WTC11 (cell line): ENCODE measurements at regions not wholly inside any gene's neighbourhood (a gene's known extent, or its start where the extent isn't known, plus 50 kb on each side); places are given as distances from the start of the nearest gene placed in this dataset.

Experiments used
- ATAC-seq: fragments of 200-7000 bp; cut with Tn5 transposase; 2 replicates; pipeline ENCODE4 v1.10.0; 2021; ENCODE audit warnings: mild to moderate bottlenecking, moderate library complexity
- CTCF ChIA-PET: fragments of 300-600 bp; sonication (Branson Sonifier 250); formaldehyde crosslinking; loops from one replicate; lab custom pipeline; 2021; ENCODE audit warnings: antibody characterized with exemption; lab: Charles Lee
- POLR2A ChIA-PET: fragments of 350-600 bp; sonication (Branson Sonifier 250); formaldehyde crosslinking; loops from one replicate; lab custom pipeline; 2021; ENCODE audit warnings: antibody characterized with exemption; lab: Charles Lee
- DNase-seq: peaks from one replicate; pipeline ENCODE4 v3.0.0; 2021; ENCODE audit warnings: low spot score
- H3K27ac Mint-ChIP-seq: 2 replicates; pipeline ENCODE4 v1.8.0; 2021; ENCODE audit warnings: mixed read lengths
- H3K27me3 Mint-ChIP-seq: 2 replicates; pipeline ENCODE4 v1.8.0; 2021; ENCODE audit warnings: low read depth, mild to moderate bottlenecking, moderate library complexity, mixed read lengths
- H3K36me3 Mint-ChIP-seq: 2 replicates; pipeline ENCODE4 v1.8.0; 2021; ENCODE audit warnings: mixed read lengths
- H3K4me1 Mint-ChIP-seq: 2 replicates; pipeline ENCODE4 v1.8.0; 2022; ENCODE audit warnings: mixed read lengths
- H3K4me3 Mint-ChIP-seq: 2 replicates; pipeline ENCODE4 v1.8.0; 2021; ENCODE audit warnings: mild to moderate bottlenecking, moderate library complexity, mixed read lengths
- H3K9me3 Mint-ChIP-seq: 2 replicates; pipeline ENCODE4 v1.8.0; 2021; ENCODE audit warnings: mixed read lengths
- CREB1 ChIP-seq: sonication (generic); formaldehyde crosslinking; IDR thresholded peaks from 2 replicates; pipeline ENCODE4 v1.8.0; 2023; ENCODE audit warnings: mild to moderate bottlenecking, missing genetic modification reagents
- FOXJ3 ChIP-seq: sonication (generic); formaldehyde crosslinking; IDR thresholded peaks from 2 replicates; pipeline ENCODE4 v1.9.0; 2021; ENCODE audit warnings: missing genetic modification reagents, mild to moderate bottlenecking, borderline replicate concordance
- FOXK1 ChIP-seq: sonication (generic); formaldehyde crosslinking; IDR thresholded peaks from 2 replicates; pipeline ENCODE4 v1.8.0; 2022; ENCODE audit warnings: mild to moderate bottlenecking, moderate library complexity, missing genetic modification reagents
- FOXP1 ChIP-seq: sonication (generic); formaldehyde crosslinking; IDR thresholded peaks from 2 replicates; pipeline ENCODE4 v1.8.0; 2022; ENCODE audit warnings: missing genetic modification reagents, mild to moderate bottlenecking, moderate library complexity, borderline replicate concordance
- GTF2I ChIP-seq: fragments of 250-450 bp; sonication (Bioruptor Pico); conservative IDR thresholded peaks from 2 replicates; pipeline ENCODE4 v1.4.0; 2021; ENCODE audit warnings: mild to moderate bottlenecking
- JUN ChIP-seq: sonication (generic); formaldehyde crosslinking; IDR thresholded peaks from 2 replicates; pipeline ENCODE4 v1.8.0; 2023; ENCODE audit warnings: mild to moderate bottlenecking, missing genetic modification reagents
- NFATC4 ChIP-seq: fragments of 250-450 bp; sonication (Bioruptor Pico); IDR thresholded peaks from 2 replicates; pipeline ENCODE4 v1.9.0; 2021; ENCODE audit warnings: mild to moderate bottlenecking
- NR2C2 ChIP-seq: sonication (generic); formaldehyde crosslinking; IDR thresholded peaks from 2 replicates; pipeline ENCODE4 v1.8.0; 2022; ENCODE audit warnings: mild to moderate bottlenecking, missing genetic modification reagents
- NR3C1 ChIP-seq: sonication (generic); formaldehyde crosslinking; conservative IDR thresholded peaks from 2 replicates; pipeline ENCODE4 v1.8.1; 2023; ENCODE audit warnings: low read depth, mild to moderate bottlenecking, missing genetic modification reagents
- OVOL2 ChIP-seq: fragments of 250-450 bp; sonication (Bioruptor Pico); IDR thresholded peaks from 2 replicates; pipeline ENCODE4 v1.9.0; 2021; ENCODE audit warnings: mild to moderate bottlenecking, borderline replicate concordance
- TEAD4 ChIP-seq: sonication (generic); formaldehyde crosslinking; IDR thresholded peaks from 2 replicates; pipeline ENCODE4 v1.8.0; 2022; ENCODE audit warnings: mild to moderate bottlenecking, missing genetic modification reagents
- ZNF138 ChIP-seq: sonication (generic); formaldehyde crosslinking; conservative IDR thresholded peaks from 2 replicates; pipeline ENCODE4 v1.8.1; 2022; ENCODE audit warnings: mild to moderate bottlenecking, moderate library complexity, missing genetic modification reagents
- TF ChIP-seq, protein P1 (sequence below): fragments of 250-450 bp; sonication (Bioruptor Pico); IDR thresholded peaks from 2 replicates; pipeline ENCODE4 v1.8.0; 2021; ENCODE audit warnings: mild to moderate bottlenecking
- TF ChIP-seq, protein P2 (sequence below): fragments of 250-450 bp; sonication (Bioruptor Pico); IDR thresholded peaks from 2 replicates; pipeline ENCODE4 v1.9.0; 2021; ENCODE audit warnings: mild to moderate bottlenecking, borderline replicate concordance
- TF ChIP-seq, protein P3 (sequence below): sonication (generic); formaldehyde crosslinking; IDR thresholded peaks from 2 replicates; pipeline ENCODE4 v1.8.0; 2022; ENCODE audit warnings: mild to moderate bottlenecking, missing genetic modification reagents
- TF ChIP-seq, protein P4 (sequence below): sonication (generic); formaldehyde crosslinking; IDR thresholded peaks from 2 replicates; pipeline ENCODE4 v1.8.0; 2023; ENCODE audit warnings: missing genetic modification reagents
- TF ChIP-seq, protein P5 (sequence below): sonication (generic); formaldehyde crosslinking; IDR thresholded peaks from 2 replicates; pipeline ENCODE4 v1.8.1; 2022; ENCODE audit warnings: mild to moderate bottlenecking, missing genetic modification reagents, moderate library complexity, borderline replicate concordance
- TF ChIP-seq, protein P6 (sequence below): sonication (generic); formaldehyde crosslinking; IDR thresholded peaks from 2 replicates; pipeline ENCODE4 v1.8.1; 2022; ENCODE audit warnings: low read depth, missing genetic modification reagents, borderline replicate concordance
- TF ChIP-seq, protein P7 (sequence below): sonication (generic); formaldehyde crosslinking; IDR thresholded peaks from 2 replicates; pipeline ENCODE4 v1.8.1; 2023; ENCODE audit warnings: mild to moderate bottlenecking, moderate library complexity, missing genetic modification reagents
- TF ChIP-seq, protein P8 (sequence below): sonication (generic); formaldehyde crosslinking; IDR thresholded peaks from 2 replicates; pipeline ENCODE4 v1.8.0; 2022; ENCODE audit warnings: mild to moderate bottlenecking, missing genetic modification reagents
- TF ChIP-seq, protein P9 (sequence below): fragments of 250-450 bp; sonication (Bioruptor Pico); IDR thresholded peaks from 2 replicates; pipeline ENCODE4 v1.9.0; 2021; ENCODE audit warnings: mild to moderate bottlenecking

DNA sequence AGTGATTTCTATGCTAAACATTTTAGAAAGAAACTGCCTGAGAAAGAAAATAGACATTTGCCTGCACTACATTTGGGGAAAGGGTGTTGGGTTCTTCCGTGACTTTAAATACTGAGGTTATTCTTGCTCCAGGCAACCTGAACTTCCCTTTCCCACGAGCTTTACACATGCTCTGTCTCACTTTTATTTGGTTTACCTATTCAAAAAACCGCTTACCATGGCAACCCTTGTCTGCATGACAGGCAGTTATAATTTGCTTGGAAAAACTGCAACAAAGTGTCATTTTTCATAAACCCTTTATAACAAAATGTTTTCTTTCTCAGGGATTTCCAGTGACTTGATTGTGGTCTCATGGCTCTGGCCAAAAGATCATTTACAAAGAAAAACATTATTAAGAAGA lies 416.3 kb upstream of the MEIS2 start:
- TF ChIP-seq NR2C2 (CRISPR knock-in tag) (no peak), ZNF138 (no peak), GTF2I (no peak), FOXP1 (CRISPR knock-in tag) (no peak), NFATC4 (CRISPR knock-in tag) (no peak), NR3C1 (CRISPR knock-in tag) (no peak), TEAD4 (CRISPR knock-in tag) (no peak), OVOL2 (CRISPR knock-in tag) (no peak), CREB1 (no peak), JUN (CRISPR knock-in tag) (no peak), FOXK1 (no peak), FOXJ3 (no peak)
- TF ChIP-seq, protein P1, sequence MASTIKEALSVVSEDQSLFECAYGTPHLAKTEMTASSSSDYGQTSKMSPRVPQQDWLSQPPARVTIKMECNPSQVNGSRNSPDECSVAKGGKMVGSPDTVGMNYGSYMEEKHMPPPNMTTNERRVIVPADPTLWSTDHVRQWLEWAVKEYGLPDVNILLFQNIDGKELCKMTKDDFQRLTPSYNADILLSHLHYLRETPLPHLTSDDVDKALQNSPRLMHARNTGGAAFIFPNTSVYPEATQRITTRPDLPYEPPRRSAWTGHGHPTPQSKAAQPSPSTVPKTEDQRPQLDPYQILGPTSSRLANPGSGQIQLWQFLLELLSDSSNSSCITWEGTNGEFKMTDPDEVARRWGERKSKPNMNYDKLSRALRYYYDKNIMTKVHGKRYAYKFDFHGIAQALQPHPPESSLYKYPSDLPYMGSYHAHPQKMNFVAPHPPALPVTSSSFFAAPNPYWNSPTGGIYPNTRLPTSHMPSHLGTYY, result no peak
- TF ChIP-seq, protein P2, sequence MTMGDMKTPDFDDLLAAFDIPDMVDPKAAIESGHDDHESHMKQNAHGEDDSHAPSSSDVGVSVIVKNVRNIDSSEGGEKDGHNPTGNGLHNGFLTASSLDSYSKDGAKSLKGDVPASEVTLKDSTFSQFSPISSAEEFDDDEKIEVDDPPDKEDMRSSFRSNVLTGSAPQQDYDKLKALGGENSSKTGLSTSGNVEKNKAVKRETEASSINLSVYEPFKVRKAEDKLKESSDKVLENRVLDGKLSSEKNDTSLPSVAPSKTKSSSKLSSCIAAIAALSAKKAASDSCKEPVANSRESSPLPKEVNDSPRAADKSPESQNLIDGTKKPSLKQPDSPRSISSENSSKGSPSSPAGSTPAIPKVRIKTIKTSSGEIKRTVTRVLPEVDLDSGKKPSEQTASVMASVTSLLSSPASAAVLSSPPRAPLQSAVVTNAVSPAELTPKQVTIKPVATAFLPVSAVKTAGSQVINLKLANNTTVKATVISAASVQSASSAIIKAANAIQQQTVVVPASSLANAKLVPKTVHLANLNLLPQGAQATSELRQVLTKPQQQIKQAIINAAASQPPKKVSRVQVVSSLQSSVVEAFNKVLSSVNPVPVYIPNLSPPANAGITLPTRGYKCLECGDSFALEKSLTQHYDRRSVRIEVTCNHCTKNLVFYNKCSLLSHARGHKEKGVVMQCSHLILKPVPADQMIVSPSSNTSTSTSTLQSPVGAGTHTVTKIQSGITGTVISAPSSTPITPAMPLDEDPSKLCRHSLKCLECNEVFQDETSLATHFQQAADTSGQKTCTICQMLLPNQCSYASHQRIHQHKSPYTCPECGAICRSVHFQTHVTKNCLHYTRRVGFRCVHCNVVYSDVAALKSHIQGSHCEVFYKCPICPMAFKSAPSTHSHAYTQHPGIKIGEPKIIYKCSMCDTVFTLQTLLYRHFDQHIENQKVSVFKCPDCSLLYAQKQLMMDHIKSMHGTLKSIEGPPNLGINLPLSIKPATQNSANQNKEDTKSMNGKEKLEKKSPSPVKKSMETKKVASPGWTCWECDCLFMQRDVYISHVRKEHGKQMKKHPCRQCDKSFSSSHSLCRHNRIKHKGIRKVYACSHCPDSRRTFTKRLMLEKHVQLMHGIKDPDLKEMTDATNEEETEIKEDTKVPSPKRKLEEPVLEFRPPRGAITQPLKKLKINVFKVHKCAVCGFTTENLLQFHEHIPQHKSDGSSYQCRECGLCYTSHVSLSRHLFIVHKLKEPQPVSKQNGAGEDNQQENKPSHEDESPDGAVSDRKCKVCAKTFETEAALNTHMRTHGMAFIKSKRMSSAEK (CRISPR knock-in tag), result no peak
- TF ChIP-seq, protein P3, sequence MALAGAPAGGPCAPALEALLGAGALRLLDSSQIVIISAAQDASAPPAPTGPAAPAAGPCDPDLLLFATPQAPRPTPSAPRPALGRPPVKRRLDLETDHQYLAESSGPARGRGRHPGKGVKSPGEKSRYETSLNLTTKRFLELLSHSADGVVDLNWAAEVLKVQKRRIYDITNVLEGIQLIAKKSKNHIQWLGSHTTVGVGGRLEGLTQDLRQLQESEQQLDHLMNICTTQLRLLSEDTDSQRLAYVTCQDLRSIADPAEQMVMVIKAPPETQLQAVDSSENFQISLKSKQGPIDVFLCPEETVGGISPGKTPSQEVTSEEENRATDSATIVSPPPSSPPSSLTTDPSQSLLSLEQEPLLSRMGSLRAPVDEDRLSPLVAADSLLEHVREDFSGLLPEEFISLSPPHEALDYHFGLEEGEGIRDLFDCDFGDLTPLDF, result no peak
- TF ChIP-seq, protein P4, sequence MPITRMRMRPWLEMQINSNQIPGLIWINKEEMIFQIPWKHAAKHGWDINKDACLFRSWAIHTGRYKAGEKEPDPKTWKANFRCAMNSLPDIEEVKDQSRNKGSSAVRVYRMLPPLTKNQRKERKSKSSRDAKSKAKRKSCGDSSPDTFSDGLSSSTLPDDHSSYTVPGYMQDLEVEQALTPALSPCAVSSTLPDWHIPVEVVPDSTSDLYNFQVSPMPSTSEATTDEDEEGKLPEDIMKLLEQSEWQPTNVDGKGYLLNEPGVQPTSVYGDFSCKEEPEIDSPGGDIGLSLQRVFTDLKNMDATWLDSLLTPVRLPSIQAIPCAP, result no peak
- TF ChIP-seq, protein P5, sequence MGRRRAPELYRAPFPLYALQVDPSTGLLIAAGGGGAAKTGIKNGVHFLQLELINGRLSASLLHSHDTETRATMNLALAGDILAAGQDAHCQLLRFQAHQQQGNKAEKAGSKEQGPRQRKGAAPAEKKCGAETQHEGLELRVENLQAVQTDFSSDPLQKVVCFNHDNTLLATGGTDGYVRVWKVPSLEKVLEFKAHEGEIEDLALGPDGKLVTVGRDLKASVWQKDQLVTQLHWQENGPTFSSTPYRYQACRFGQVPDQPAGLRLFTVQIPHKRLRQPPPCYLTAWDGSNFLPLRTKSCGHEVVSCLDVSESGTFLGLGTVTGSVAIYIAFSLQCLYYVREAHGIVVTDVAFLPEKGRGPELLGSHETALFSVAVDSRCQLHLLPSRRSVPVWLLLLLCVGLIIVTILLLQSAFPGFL (CRISPR knock-in tag), result no peak
- no peak for DNase-seq
- H3K27me3 Mint-ChIP-seq, result no peaks in the 10 kb centered on the region
- no peak overlapping the region for H3K4me3 Mint-ChIP-seq
- no peaks in the 10 kb centered on the region for H3K9me3 Mint-ChIP-seq
- H3K36me3 Mint-ChIP-seq, result no peaks in the 10 kb centered on the region
- no peaks in the 10 kb centered on the region for H3K4me1 Mint-ChIP-seq
- CTCF ChIA-PET, result no interaction called here
- no peak overlapping the region for H3K27ac Mint-ChIP-seq
- no peak for ATAC-seq
- POLR2A ChIA-PET, result no interaction called here

DNA sequence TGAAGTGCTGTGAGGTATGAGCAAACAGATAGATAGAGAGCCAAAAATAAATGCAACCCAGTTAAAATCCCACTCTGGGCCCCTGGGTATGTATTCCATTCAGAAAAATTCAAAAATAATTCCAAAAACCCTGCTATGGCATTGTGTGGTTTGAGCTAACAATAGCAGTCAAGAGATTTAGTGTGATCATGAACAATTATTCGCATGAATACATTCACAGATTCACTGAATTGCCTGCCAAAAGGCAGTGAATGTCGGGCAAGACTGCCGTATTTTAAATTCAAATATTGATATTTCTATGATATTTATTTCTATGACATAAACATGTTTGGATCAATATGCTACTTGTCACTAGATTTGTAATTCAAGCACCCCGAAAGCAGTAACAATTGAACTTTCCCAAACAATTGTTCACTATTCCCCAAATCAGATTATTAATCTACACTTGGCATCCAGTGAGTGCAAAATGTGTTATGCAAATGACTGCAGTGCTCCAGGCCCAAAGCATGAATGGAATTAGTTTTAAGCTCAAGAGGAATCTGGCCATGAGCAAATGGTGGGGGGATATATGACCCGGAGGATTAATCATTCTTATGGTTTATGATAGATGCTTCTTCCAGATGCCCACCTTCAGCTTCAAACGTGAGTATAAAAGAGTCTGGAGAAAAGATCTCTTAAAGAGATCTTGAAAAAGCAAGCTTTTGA lies 417.0 kb upstream of the MEIS2 start:
- ATAC-seq, result no peak
- no peak overlapping the region for H3K27ac Mint-ChIP-seq
- TF ChIP-seq, protein P6, sequence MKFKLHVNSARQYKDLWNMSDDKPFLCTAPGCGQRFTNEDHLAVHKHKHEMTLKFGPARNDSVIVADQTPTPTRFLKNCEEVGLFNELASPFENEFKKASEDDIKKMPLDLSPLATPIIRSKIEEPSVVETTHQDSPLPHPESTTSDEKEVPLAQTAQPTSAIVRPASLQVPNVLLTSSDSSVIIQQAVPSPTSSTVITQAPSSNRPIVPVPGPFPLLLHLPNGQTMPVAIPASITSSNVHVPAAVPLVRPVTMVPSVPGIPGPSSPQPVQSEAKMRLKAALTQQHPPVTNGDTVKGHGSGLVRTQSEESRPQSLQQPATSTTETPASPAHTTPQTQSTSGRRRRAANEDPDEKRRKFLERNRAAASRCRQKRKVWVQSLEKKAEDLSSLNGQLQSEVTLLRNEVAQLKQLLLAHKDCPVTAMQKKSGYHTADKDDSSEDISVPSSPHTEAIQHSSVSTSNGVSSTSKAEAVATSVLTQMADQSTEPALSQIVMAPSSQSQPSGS (CRISPR knock-in tag), result no peak
- TF ChIP-seq, protein P7, sequence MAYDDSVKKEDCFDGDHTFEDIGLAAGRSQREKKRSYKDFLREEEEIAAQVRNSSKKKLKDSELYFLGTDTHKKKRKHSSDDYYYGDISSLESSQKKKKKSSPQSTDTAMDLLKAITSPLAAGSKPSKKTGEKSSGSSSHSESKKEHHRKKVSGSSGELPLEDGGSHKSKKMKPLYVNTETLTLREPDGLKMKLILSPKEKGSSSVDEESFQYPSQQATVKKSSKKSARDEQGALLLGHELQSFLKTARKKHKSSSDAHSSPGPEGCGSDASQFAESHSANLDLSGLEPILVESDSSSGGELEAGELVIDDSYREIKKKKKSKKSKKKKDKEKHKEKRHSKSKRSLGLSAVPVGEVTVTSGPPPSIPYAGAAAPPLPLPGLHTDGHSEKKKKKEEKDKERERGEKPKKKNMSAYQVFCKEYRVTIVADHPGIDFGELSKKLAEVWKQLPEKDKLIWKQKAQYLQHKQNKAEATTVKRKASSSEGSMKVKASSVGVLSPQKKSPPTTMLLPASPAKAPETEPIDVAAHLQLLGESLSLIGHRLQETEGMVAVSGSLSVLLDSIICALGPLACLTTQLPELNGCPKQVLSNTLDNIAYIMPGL (CRISPR knock-in tag), result no peak
- TF ChIP-seq, protein P8, sequence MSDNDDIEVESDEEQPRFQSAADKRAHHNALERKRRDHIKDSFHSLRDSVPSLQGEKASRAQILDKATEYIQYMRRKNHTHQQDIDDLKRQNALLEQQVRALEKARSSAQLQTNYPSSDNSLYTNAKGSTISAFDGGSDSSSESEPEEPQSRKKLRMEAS, result no peak
- TF ChIP-seq, protein P9, sequence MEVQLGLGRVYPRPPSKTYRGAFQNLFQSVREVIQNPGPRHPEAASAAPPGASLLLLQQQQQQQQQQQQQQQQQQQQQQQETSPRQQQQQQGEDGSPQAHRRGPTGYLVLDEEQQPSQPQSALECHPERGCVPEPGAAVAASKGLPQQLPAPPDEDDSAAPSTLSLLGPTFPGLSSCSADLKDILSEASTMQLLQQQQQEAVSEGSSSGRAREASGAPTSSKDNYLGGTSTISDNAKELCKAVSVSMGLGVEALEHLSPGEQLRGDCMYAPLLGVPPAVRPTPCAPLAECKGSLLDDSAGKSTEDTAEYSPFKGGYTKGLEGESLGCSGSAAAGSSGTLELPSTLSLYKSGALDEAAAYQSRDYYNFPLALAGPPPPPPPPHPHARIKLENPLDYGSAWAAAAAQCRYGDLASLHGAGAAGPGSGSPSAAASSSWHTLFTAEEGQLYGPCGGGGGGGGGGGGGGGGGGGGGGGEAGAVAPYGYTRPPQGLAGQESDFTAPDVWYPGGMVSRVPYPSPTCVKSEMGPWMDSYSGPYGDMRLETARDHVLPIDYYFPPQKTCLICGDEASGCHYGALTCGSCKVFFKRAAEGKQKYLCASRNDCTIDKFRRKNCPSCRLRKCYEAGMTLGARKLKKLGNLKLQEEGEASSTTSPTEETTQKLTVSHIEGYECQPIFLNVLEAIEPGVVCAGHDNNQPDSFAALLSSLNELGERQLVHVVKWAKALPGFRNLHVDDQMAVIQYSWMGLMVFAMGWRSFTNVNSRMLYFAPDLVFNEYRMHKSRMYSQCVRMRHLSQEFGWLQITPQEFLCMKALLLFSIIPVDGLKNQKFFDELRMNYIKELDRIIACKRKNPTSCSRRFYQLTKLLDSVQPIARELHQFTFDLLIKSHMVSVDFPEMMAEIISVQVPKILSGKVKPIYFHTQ (CRISPR knock-in tag), result no peak

More for the DNA sequence above, 417.0 kb upstream of the MEIS2 start:
- DNase-seq, result no peak
- H3K4me1 Mint-ChIP-seq, result no peaks in the 10 kb centered on the region
- CTCF ChIA-PET, result no interaction called here
- POLR2A ChIA-PET, result no interaction called here
- H3K27me3 Mint-ChIP-seq, result no peaks in the 10 kb centered on the region
- H3K4me3 Mint-ChIP-seq, result no peak overlapping the region
- H3K36me3 Mint-ChIP-seq, result no peaks in the 10 kb centered on the region
- H3K9me3 Mint-ChIP-seq, result peaks cover 3% of the 10 kb centered on the region; the same call in 1 of the 2 replicates
